HK-2 (cell line): ENCODE measurements at regions not wholly inside any gene's neighbourhood (a gene's known extent, or its start where the extent isn't known, plus 50 kb on each side); places are given as distances from the start of the nearest gene placed in this dataset.
A peak's percentile ranks its signal among the peaks of the same experiment; 100 is the strongest.
"Not testable (repeated sequence)": the region's sequence is repeated elsewhere in the genome, so short reads cannot be mapped to it uniquely, and the experiment has no call there.

Experiments
- DNase-seq: peaks from one replicate; pipeline ENCODE4 v3.0.0-alpha.2; 2018; ENCODE audit not compliant: unreplicated experiment

DNA sequence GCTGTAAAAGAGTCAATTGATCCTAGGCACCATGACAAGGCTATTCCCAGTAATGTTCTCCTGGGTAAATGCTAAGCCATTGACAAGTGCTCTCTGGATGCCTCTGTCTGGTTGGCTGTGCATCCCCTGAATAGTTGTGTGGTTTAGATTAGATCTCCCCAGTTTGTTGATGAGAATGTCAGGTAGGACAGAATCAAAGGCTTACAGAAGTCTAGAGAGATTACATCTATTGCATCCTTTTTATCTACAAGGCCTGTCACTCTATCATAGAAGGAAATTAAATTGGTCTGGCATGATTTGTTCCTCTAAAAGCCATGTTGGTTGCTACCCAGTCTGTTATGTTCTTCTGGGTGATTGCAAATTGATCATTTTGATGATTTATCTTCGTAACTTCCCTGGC, 548.3 kb downstream of the GATA3 start:
- no peak for DNase-seq

DNA sequence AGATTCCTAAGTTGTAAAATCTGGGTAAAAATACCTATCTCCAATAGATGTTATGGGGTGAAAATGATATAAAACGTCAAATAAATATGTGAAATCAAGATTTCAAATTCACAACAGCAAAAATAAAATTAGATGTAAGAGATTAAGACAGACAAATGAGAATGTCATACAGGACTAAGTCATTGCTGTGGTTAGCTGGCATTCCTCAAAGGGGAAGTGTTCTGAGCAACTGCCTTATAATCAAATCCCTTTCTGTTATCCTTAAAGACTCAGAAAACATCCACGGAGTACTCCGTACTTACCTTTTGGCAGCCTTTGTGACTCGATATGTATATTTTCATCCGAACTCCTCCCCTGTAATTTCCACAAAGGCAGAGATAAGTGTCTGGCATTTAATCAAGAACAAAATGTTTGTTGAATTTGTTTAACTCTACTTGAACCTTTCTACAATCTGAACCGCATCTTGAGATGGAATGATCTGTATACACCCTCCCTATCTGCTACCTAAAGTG, 559.6 kb downstream of the GATA3 start:
- DNase-seq: no peak

DNA sequence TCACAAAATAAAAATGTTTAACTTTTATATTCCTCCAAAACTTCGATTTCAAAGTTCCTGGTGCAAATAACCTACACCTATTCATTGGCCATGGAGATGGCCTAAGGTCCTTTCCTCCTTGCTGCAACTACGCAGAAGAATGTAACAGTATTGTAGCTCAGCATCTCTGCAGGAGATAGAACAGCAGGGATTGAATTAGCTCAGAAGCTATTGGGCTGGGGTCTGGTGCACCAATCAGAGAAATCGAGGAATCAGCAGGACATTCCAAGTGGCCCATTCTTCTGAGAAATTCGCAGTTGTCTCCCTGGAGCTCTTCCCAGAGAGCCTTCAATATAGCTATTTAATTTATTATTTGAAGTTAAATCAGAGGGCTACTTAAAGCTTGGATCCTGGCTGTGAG, 560.6 kb downstream of the GATA3 start:
- no peak for DNase-seq

DNA sequence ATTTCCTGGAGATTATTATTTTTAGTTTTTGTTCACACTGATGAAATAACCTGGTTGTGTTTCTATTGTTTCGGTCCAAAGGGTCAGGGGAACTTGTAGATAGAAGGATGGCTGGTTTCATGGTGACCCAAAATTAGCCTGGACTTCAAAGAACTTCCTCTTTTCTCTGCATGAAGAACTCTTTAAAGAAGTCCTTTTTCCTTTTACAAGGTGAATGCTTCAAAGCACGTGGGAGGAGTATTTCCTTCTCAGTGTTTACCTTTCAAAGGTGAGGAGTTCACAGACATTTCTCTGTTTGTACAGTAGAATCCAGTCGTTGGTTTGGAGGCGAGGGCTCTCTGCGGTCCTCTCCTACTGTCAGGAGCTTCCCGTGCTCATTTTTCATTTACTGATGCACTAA, 561.7 kb downstream of the GATA3 start:
- no peak for DNase-seq

DNA sequence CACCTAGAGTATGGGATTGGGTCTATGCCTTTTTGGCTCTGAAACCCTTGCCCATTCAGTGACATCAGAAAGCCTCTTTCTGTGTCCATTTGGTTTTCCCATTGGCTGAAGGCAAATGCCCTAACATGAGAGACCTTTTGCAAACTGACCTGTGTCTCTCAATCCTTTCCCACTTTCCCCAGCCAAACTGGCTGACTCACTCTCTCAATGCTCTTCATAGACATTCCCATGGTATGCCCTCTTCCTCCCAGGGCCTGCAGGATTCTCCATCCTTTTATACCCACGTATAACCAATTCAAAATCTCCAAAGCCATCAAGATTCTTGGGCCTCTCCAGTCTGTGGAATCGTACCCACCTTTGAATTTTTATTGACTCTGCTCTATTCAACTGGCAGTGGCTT, 563.3 kb downstream of the GATA3 start:
- no peak for DNase-seq

DNA sequence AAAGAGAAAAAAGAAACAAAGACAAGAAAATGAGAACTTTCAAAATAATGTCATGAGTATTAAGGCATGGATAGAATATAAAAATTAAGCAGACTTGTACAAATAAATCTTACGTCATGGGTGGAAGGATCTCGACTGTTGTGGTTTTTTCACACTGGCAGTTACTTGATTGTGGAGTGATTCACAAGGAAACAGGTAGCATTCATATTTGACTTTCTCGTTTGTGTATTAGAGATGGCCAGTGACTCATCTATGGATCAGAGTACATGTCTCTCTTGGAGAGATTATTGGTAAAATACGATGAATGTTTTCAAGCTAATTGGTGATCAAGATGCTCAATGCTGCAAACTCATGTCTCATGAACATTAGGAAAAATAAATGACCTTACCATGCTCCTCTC, 564.3 kb downstream of the GATA3 start:
- no peak for DNase-seq

DNA sequence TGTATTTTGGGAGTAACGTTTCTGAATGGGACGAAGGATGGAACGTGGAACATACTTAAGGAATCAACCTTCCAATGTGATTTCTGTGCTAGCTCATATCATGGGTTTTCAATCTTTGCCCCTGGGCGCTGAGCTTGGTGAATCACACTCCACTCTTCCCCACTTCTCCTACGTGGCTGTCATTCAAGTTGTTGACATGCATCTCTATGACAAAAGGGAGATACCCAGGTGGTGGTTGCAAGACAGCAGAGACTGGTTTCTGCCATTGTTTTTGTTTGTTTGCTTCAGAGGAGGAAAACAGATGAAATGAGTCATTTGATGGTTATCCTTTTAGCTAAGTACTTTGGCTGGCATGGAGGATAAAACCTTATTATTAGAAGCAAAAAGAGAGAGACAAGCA, 573.9 kb downstream of the GATA3 start:
- DNase-seq: peak; percentile 0

DNA sequence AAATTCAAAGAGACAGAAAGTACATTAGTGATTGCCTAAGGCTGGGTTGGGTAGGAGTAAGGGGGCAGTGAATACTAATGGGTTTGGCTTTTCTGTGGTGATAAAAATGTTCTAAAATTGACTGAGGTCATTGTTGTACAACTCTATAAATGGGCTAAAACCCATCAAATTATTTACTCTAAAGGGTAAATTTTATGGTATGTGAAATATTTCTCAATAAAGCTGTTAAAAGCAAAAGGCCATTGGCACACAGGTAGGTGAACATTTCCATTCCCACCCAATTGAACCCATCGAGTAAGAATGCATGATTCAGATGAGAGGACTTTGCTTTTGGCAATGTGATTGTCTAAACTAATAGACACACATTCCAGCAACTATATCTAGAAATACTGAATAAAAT, 579.4 kb downstream of the GATA3 start:
- DNase-seq: no peak

DNA sequence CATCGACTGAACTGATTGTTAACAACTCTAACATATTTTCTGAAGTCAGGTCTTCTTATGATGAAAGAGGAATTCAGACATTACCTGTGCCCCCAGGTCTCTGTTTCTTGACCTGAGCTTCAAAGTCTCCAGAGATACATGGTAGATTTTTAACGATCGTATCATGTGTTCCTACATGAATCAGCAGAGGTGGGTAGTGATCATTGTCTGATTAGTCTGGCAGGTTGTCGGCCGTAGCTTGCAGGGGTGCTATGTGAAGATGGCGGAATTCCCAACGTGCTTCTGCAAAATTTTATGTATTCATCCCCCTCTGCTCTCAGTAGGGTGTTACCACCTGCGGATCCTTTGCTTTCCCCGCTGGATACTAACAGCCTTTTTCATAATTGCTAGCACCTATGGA, 581.9 kb downstream of the GATA3 start:
- no peak for DNase-seq

DNA sequence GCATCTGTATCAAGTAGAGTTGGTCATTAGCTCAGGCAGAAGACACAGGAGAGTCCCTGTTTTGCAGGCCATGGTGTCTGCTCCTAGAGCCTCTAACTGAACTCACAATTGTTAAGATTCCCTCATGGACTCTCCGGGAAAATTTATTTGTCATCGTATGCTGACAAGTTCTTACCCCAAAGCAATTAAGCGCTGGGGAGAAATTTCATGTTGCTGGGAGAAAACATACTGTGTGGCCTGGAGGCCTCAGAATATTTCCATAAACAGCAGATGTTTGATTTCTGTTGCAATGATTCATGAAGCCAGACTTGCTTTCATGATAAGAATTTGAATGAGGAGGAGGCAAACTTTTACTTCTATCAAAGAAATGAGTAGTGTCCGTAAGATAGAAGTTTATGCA, 583.2 kb downstream of the GATA3 start:
- no peak for DNase-seq

DNA sequence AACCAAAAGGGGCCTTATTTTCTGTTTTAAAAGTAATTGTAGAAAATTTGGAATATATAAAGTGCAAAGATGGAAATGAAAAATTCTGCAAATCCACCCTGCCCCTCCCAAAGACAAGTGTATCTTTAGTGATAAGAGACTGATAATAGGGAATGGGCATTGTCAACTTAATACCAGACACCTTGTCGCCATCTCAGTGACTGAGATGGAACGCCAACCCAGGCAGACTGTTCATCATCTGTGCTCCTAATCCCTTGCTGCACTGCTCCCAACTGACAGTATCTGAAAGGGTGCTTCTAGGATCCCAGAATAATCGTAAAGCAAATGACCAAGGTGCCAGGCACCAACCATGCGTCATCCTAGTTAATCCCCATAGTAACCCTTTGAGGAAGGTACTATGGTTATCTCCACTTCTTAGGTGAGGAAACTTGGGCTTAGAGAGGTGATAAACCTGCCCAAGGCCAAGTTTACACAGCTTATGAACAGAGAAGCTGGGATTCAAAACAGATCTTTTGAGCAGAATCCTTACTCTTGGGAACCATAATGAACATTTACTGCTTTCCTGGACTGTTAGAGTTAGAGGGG, 583.7 kb downstream of the GATA3 start:
- no peak for DNase-seq

DNA sequence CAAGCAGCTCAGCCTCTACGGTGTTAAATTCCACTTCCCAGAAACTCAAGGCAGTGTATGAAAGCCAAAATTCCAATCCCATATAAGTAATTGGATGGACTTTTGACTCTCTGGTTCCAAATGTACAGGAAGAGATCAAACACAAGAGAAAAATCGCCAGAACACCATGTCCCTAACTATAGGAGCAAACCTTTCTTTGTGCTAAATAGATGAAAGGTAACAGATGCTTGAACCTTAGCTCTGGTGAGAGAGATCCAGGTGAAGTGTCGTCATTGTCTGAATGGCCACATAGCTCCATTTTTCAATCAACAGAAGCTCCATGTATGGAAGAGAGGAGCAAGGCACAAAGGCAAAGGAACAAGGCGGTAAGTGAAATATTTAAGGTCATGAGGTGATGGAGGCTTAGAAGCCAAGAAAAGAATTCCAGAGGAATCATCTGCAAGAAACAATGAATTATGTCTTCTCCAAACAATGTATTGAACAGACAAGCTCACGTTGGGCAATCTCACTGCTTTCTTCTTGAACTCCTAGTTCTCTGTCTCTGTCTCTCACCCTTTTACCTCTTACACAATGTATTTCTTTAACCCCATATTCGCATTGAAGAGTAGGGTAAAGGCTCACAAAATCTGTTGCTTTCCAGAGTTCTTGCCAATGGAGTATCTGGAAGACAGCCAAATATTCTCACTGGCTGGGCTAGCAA, 585.1 kb downstream of the GATA3 start:
- no peak for DNase-seq

DNA sequence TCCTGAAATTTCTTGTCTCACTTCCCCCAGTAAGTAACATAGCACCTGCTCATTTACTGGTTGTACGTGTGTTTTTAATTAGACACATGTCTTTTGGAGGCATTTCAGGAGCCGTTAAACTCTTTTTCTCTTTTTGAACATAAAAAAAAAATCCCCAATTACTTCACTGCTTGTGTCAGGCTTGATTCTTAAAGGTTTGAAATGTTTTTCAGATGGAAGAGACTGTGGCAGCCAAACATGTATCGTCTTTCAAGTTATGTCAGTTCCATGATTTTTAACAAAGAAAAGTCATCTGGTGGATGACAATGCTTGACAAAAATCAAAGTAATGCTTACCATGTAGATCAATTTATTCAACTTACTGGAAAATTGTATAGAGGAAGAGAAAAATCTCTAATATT, 585.8 kb downstream of the GATA3 start:
- no peak for DNase-seq

DNA sequence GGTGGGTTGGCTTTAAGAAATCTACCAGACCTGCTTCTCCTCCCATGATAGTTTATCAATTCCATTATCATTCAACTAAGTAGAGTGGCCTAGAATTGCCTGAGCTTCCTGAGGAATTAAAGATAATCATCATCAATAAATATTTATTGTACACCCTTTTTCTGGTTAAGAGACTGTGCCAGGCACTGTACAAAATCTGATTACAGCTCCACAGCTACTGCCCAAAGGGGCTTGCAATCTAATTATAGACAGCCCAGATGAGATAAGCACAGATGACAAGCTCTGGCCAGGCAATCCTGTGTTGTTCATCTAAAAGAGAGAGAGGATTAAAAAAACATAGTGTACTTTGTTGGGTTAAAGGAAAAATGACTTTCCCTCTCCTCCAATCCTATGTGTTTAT, 586.4 kb downstream of the GATA3 start:
- DNase-seq: no peak

DNA sequence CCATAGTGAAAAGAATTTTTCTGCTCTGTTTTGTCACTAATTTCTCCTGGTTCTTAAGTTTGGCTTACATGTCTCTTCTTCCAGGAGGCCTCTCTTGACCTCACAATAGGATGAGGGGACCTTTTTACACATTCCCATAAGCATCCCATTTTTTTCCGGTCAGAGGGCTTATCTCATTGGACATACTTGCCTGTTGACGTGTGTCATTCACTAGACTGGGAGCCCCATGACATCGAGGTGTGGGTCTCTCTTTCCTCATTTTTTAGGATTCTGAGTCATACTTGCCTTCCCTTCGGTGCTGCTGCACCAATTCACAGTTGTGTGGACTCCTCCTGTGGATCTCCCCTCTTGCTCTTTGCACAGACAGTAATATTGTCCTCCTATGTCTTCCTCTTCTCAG, 601.8 kb downstream of the GATA3 start:
- no peak for DNase-seq

DNA sequence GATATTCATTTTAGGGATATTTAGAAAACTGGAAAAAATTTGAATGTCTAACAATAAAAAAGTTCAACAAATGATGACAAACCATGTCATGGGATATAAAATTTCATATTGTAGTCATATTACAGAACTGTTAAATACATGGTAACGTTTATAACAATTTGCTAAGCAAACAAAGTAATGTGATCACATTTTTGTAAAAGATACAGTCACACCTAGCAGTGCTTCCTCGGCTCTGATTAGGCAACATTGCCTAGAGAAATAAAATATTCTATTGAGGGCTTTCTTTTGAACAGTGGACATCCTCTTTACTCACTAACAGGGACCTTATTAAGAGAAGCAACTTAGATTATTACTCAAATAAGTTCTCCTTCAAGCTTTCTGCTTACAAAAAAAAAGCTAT, 605.5 kb downstream of the GATA3 start:
- DNase-seq: no peak

DNA sequence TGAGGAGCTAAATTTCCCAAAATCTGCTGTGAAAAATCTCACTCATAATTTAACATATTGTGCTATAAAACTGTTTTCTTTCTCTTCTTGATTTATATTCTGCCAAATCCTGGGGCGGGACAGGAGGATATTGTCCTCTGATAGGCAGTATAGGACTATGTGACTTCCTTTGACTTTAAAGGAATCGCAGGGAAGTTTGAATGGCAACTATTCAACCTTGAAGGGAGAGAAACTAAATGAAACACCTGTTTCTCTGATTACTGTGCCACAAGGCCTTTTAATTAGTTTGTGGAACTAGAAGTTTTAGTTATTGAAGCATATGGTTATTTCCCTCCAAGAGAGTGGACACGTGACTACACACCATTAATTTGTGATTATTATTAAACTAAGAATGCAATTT, 607.4 kb downstream of the GATA3 start:
- no peak for DNase-seq

DNA sequence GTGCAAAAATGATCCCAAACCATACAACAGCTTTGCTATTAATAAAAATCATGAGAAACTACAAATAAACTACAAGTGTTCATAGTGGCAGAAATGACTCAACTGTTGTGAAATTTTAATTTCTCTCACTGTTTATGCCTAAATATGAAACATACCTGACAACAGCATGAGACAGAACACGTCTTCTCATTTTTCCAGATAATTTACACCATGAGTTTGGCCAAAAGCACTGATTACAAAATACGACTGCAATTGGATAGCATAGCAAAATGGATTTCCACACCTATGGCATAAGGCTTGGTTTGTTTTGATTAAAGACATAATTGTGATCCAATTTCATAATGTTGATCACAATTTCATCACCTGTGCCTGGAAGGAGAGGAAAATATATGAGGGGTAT, 608.6 kb downstream of the GATA3 start:
- DNase-seq: no peak

DNA sequence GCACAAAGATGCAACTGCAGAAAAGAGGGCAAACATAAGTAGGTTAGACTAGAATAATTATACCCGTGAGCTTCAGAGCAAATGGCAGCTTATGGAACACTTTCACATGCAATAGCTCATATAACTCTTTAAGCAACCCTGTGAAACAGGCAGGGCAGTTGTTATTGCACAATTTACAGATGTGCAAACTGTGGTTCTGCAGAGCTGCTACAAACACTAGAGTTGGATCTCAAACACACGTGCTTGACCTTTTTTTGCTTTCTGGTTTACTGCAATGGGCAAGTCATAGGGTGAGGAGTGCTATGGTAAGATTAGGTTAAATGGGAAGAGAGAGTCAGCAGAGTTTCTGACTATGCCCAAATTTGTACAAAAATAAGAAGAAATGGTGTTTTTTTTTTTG, 610.8 kb downstream of the GATA3 start:
- DNase-seq: no peak

DNA sequence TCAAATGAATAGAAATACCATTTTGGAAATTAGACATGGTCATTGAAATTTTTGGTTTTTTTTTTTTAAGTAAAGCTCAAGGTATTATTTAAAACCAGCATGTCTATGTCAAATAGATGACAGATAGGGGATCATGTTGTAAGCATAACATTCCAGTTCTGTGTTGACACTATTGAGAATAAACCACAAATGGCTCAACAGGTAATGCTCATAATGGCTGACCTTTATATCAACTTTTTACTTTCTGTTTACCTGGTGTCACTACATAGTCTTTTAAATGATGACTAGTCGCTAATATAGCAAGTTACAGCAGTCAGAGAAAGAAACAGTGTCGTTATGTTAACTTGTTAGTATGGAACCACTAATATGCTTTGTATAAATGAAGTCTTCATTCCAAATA, 616.0 kb downstream of the GATA3 start:
- DNase-seq: no peak

DNA sequence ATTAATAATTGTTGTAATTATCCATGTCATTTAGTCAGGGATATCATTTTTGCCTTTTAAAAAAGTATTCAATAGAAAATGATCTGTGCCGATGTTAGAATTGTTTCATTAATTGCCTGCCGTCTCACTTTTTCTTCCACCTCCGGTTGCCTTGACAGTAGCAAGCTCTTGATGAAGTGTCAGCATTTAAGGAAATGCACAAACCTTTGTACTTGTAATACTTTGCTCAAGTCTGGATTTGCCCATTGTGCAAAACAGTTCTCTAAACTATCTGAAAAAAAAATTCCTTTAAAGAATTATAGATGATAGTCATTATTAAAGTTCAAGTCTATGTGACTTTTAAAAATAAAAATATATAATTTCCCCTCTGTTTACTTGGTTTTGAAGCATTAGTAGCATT, 619.7 kb downstream of the GATA3 start:
- no peak for DNase-seq

DNA sequence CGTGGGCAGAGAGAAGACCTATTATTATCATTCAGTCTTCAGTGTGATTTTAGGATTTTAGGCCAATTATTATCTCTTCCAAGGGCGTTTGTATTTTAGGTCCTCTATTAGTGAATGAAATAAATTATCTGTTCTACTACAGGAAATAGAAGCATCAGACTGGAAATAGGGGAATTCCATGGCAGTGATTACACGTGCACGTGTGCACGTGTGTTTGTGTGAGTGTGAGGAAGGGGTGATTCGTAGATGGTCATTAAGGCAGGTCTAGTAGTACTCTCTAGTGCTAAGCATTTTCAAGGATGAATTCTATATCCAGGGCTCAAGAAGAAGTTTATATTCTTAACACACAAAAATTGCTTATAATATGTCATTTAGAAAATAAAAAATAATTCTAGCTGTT, 623.2 kb downstream of the GATA3 start:
- no peak for DNase-seq

DNA sequence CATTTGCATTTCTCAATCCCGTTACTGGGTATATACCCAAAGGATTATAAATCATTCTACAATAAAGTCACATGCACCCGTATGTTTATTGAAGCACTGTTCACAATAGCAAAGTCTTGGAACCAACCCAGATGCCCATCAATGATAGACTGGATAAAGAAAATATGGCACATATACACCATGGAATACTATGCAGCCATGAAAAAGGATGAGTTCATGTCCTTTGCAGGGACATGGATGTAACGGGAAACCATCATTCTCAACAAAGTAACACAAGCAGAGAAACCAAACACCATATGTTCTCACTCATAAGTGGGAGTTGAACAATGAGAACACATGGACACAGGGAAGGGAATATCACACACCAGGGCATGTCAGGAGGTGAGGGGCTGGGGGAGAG, 630.4 kb downstream of the GATA3 start:
- not testable (repeated sequence) for DNase-seq

DNA sequence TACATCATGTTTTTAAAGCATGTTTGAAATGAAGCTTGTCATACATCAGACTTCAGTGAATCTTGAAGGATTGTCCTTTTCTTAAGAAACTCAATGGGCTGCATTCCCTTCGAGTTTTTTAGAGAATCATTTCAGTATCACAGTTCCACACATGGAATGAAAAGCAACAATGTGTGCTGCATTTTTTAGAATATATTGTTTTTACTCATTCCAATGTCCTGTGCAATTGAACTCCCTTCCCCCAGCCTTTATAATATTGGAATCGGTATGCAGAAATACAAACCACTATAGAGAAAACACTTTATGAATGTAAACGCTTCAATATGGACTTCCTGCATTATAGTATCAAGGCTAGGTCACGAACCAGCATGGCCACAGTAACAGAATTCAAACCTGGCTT, 634.4 kb downstream of the GATA3 start:
- DNase-seq: no peak
